ENCODE measurements at regions not wholly inside any gene's neighbourhood (a gene's known extent, or its start where the extent isn't known, plus 50 kb on each side); places are given as distances from the start of the nearest gene placed in this dataset.
A peak's percentile ranks its signal among the peaks of the same experiment; 100 is the strongest.
"Not testable (repeated sequence)": the region's sequence is repeated elsewhere in the genome, so short reads cannot be mapped to it uniquely, and the experiment has no call there.

- DNase-seq (ENCODE audit: low read depth) = no peak
These were observed 296.8 kb downstream of the PREX1 start for GRCh38 chr20:48530957-48531356.

GRCh38 chr20:48528346-48528745 is 299.5 kb downstream of the PREX1 start:
- DNase-seq (ENCODE audit: low read depth) = no peak

GRCh38 chr20:48527771-48528170 is 300.0 kb downstream of the PREX1 start:
- no peak for DNase-seq (ENCODE audit: low read depth)

- DNase-seq (ENCODE audit: low read depth) = no peak
These were observed 300.9 kb downstream of the PREX1 start for GRCh38 chr20:48526936-48527335.

GRCh38 chr20:48525400-48525799 is 302.4 kb downstream of the PREX1 start:
- no peak for DNase-seq (ENCODE audit: low read depth)

- DNase-seq (ENCODE audit: low read depth) = no peak
These were observed 303.2 kb downstream of the PREX1 start for GRCh38 chr20:48524582-48524981.

- DNase-seq (ENCODE audit: low read depth) = peak; percentile 74
These were observed 304.4 kb downstream of the PREX1 start for GRCh38 chr20:48523191-48523995.

GRCh38 chr20:48521121-48521520 is 306.7 kb downstream of the PREX1 start:
- DNase-seq (ENCODE audit: low read depth) = no peak

- DNase-seq (ENCODE audit: low read depth) = not testable (repeated sequence)
These were observed 311.6 kb downstream of the PREX1 start for GRCh38 chr20:48516196-48516595.

GRCh38 chr20:48514577-48514976 is 313.2 kb downstream of the PREX1 start:
- DNase-seq (ENCODE audit: low read depth) = not testable (repeated sequence)

- DNase-seq (ENCODE audit: low read depth) = not testable (repeated sequence)
These were observed 315.3 kb downstream of the PREX1 start for GRCh38 chr20:48512539-48512938.

- DNase-seq (ENCODE audit: low read depth) = not testable (repeated sequence)
These were observed 322.7 kb downstream of the PREX1 start for GRCh38 chr20:48505066-48505465.

GRCh38 chr20:48503166-48503815 is 324.5 kb downstream of the PREX1 start:
- DNase-seq (ENCODE audit: low read depth) = no peak

- no peak for DNase-seq (ENCODE audit: low read depth)
These were observed 325.0 kb downstream of the PREX1 start for GRCh38 chr20:48502758-48503157.

GRCh38 chr20:48502016-48502415 is 325.8 kb downstream of the PREX1 start:
- DNase-seq (ENCODE audit: low read depth) = no peak

GRCh38 chr20:48500900-48501299 is 326.9 kb downstream of the PREX1 start:
- DNase-seq (ENCODE audit: low read depth) = not testable (repeated sequence)

GRCh38 chr20:48498939-48499338 is 328.9 kb downstream of the PREX1 start:
- not testable (repeated sequence) for DNase-seq (ENCODE audit: low read depth)

- DNase-seq (ENCODE audit: low read depth) = not testable (repeated sequence)
These were observed 329.7 kb downstream of the PREX1 start for GRCh38 chr20:48498125-48498524.

GRCh38 chr20:48493966-48494365 is 333.8 kb downstream of the PREX1 start:
- DNase-seq (ENCODE audit: low read depth) = no peak

GRCh38 chr20:48493331-48493730 is 334.5 kb downstream of the PREX1 start:
- DNase-seq (ENCODE audit: low read depth) = not testable (repeated sequence)

- DNase-seq (ENCODE audit: low read depth) = no peak
These were observed 335.1 kb downstream of the PREX1 start for GRCh38 chr20:48492715-48493070.

GRCh38 chr20:48492015-48492714 is 335.6 kb downstream of the PREX1 start:
- no peak for DNase-seq (ENCODE audit: low read depth)

Data from forelimb muscle (tissue), 1 donor.